PC-3 (cell line): ENCODE measurements at regions not wholly inside any gene's neighbourhood (a gene's known extent, or its start where the extent isn't known, plus 50 kb on each side); places are given as distances from the start of the nearest gene placed in this dataset.

Experiments used
- EZH2 ChIP-seq: fragments of 300-600 bp; sonication (generic); IDR thresholded peaks from one replicate; pipeline ENCODE4 v1.6.1; 2017; ENCODE audit warnings: antibody characterized with exemption, mild to moderate bottlenecking, low read length; ENCODE audit not compliant: unreplicated experiment
- EZH2phosphoT487 ChIP-seq: fragments of 300-600 bp; sonication (generic); IDR thresholded peaks from 2 replicates; pipeline ENCODE4 v1.6.1; 2018; ENCODE audit warnings: mild to moderate bottlenecking, antibody characterized with exemption, low read length, borderline replicate concordance
- TF ChIP-seq, protein P1 (sequence below): fragments of 300-600 bp; sonication (generic); conservative IDR thresholded peaks from 2 replicates; pipeline ENCODE4 v1.5.1; 2017; ENCODE audit warnings: antibody characterized with exemption, low read depth, mild to moderate bottlenecking, low read length

DNA sequence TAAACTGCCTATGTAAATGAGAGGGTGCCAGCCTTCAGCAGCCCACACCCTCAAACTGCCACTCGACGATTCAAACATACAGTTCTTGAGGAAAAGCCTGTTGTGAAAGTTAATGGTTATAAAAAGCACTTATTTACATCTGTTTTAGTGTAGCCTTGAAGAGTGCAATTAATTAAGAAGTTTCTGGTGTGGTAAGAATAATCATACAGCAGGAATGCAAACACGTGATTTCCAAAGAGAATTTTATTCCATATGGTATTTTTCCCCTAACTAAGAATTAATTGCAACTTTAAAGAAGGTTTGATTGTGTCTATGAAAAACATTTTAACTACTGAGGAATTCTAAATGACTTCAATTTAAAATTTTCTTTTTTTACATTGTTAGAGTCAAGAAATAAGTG lies 176.3 kb upstream of the PITX2 start:
- TF ChIP-seq EZH2 (no peak), EZH2phosphoT487 (no peak)
- TF ChIP-seq, protein P1, sequence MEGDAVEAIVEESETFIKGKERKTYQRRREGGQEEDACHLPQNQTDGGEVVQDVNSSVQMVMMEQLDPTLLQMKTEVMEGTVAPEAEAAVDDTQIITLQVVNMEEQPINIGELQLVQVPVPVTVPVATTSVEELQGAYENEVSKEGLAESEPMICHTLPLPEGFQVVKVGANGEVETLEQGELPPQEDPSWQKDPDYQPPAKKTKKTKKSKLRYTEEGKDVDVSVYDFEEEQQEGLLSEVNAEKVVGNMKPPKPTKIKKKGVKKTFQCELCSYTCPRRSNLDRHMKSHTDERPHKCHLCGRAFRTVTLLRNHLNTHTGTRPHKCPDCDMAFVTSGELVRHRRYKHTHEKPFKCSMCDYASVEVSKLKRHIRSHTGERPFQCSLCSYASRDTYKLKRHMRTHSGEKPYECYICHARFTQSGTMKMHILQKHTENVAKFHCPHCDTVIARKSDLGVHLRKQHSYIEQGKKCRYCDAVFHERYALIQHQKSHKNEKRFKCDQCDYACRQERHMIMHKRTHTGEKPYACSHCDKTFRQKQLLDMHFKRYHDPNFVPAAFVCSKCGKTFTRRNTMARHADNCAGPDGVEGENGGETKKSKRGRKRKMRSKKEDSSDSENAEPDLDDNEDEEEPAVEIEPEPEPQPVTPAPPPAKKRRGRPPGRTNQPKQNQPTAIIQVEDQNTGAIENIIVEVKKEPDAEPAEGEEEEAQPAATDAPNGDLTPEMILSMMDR: no peak
